BJ (cell line): ENCODE measurements at regions not wholly inside any gene's neighbourhood (a gene's known extent, or its start where the extent isn't known, plus 50 kb on each side); places are given as distances from the start of the nearest gene placed in this dataset.

ENCODE experiments used
- CTCF ChIA-PET: fragments of 350-600 bp; formaldehyde crosslinking; extraction: SDS; loops from one replicate; lab custom pipeline; 2021; ENCODE audit warnings: antibody characterized with exemption, inconsistent platforms; lab: Yijun Ruan, JAX
- POLR2A ChIA-PET: fragments of 300-600 bp; sonication (Branson Sonifier 250); formaldehyde crosslinking; extraction: SDS; loops from one replicate; lab custom pipeline; 2021; ENCODE audit warnings: antibody characterized with exemption; lab: Charles Lee
- DNase-seq: peaks from one replicate; pipeline ENCODE4 v3.0.0-alpha.2; 2011; ENCODE audit warnings: low read depth
- H3K27me3 ChIP-seq: 2 replicates; pipeline ENCODE4 v1.6.0; 2011; ENCODE audit warnings: low read length; ENCODE audit not compliant: control insufficient read depth, insufficient read depth
- H3K36me3 ChIP-seq: 2 replicates; pipeline ENCODE4 v1.5.1; 2011; ENCODE audit warnings: low read length; ENCODE audit not compliant: control insufficient read depth, insufficient read depth
- H3K4me3 ChIP-seq: 2 replicates; pipeline ENCODE4 v1.5.1; 2011; ENCODE audit warnings: low read depth, mild to moderate bottlenecking, control low read depth, low read length
- CTCF ChIP-seq: IDR thresholded peaks from 2 replicates; pipeline ENCODE4 v1.5.1; 2011; ENCODE audit warnings: low read depth, mild to moderate bottlenecking, control low read depth, inconsistent platforms, low read length, moderate library complexity; ENCODE audit not compliant: insufficient read depth

- ChIA-PET POLR2A (no interaction called here), CTCF (no interaction called here)
- no peak for DNase-seq
- H3K4me3 ChIP-seq: no peak overlapping the region
- H3K27me3 ChIP-seq: no peaks in the 10 kb centered on the region
- TF ChIP-seq CTCF: no peak
- no peaks in the 10 kb centered on the region for H3K36me3 ChIP-seq
Measured at GRCh38 chr9:80690349-80690939, 998.9 kb downstream of the TLE1 start.

- no peak for TF ChIP-seq CTCF
- CTCF ChIA-PET: no interaction called here
- no peak for DNase-seq
- POLR2A ChIA-PET: no interaction called here
- no peaks in the 10 kb centered on the region for H3K27me3 ChIP-seq
- no peak overlapping the region for H3K4me3 ChIP-seq
- no peaks in the 10 kb centered on the region for H3K36me3 ChIP-seq
Measured at GRCh38 chr9:80679916-80680315, 1009.4 kb downstream of the TLE1 start.

- TF ChIP-seq CTCF: no peak
- CTCF ChIA-PET: no interaction called here
- Histone ChIP-seq H3K4me3 (no peak overlapping the region), H3K36me3 (no peaks in the 10 kb centered on the region), H3K27me3 (no peaks in the 10 kb centered on the region)
- POLR2A ChIA-PET: no interaction called here
- DNase-seq: no peak
Measured at GRCh38 chr9:80678906-80679305, 1010.4 kb downstream of the TLE1 start.

GRCh38 chr9:80673496-80673895 lies 1015.9 kb downstream of the TLE1 start:
- Histone ChIP-seq H3K4me3 (no peak overlapping the region), H3K36me3 (no peaks in the 10 kb centered on the region), H3K27me3 (no peaks in the 10 kb centered on the region)
- no peak for TF ChIP-seq CTCF
- DNase-seq: no peak
- ChIA-PET POLR2A (no interaction called here), CTCF (no interaction called here)

GRCh38 chr9:80665479-80665878 lies 1023.9 kb downstream of the TLE1 start:
- no peaks in the 10 kb centered on the region for H3K36me3 ChIP-seq
- no peak overlapping the region for H3K4me3 ChIP-seq
- ChIA-PET POLR2A (no interaction called here), CTCF (no interaction called here)
- no peak for DNase-seq
- no peaks in the 10 kb centered on the region for H3K27me3 ChIP-seq
- TF ChIP-seq CTCF: no peak
